GM18511 (cell line): ENCODE measurements at regions not wholly inside any gene's neighbourhood (a gene's known extent, or its start where the extent isn't known, plus 50 kb on each side); places are given as distances from the start of the nearest gene placed in this dataset.
"Not testable (repeated sequence)": the region's sequence is repeated elsewhere in the genome, so short reads cannot be mapped to it uniquely, and the experiment has no call there.

Experiments
- ATAC-seq: cut with Tn5 transposase; IDR thresholded peaks from one replicate; pipeline ENCODE4 v1.9.1; 2021; ENCODE audit warnings: mild to moderate bottlenecking, moderate library complexity; ENCODE audit not compliant: unreplicated experiment

DNA sequence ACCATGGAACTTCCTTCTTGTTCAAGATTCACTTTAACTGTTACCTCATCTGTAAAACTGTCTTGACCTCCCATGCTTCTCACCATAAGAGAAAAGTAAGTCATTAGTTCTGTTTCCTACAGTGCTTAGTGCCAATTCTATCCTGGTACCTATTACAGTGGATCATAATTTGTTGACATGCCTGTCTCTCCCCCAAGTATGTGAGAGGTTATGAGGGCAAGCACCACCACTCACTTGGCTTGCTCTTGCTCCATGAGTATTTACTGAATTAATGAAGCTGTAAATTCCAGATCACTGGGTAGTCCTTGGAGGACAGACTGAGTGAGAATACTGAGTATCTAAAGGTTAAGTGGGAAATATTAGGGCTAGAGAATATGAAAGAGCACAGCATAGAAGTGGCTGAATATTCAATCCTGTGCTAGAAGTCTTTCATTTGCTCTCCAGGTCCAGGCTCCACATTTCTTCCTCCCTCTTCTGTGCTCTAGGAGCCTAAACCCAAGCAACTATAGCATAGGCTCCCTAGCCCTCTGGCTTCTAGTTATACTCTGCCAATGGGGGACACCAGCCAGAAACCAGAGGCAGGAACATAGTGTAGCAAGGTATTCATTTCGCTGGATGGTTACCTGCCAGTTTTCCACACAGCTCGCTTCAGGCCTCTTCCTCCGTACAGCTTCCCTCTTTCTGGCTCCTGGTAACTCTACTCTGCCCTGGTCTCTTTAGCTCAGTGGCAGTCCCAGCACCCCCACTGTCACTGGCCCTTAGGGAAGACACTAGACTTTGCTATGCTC lies 118.2 kb upstream of the SLC5A12 start:
- ATAC-seq, result no peak

DNA sequence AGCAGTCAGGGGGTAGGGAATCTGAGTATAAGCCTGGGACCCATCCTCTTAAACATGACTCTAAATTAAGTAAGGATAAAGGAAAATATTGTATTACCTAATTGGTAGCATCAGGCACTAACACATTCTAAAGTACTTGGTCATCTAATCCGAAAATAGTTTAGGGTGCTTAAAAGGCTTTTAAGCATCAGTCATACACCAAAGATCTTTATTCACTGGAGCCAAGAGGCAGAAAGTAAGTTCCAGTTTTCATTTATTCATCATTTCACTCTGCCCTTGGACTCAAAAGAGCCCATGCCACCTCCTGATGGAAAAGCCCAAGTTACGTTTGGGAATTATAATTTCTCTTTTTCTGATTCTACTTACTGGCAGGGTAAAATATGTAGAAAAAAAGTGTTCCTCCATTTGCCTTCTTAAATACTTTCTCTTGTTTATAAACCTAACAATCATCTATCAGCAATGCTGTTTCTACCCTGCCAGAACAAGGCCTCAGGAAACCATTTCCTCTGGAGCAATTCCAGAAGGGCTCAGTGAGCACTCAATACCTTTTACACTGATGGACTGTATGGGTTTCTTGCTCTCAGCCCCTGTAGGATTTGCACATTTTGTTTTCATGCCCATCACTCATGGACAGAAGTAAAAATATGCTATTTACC lies 120.1 kb upstream of the SLC5A12 start:
- no peak for ATAC-seq

- no peak for ATAC-seq
Observed at GRCh38 chr11:26842478-26843282, 120.8 kb upstream of the SLC5A12 start.

GRCh38 chr11:26843539-26843938 lies 121.7 kb upstream of the SLC5A12 start:
- ATAC-seq, result no peak

GRCh38 chr11:26844963-26845362 lies 123.1 kb upstream of the SLC5A12 start:
- no peak for ATAC-seq

DNA sequence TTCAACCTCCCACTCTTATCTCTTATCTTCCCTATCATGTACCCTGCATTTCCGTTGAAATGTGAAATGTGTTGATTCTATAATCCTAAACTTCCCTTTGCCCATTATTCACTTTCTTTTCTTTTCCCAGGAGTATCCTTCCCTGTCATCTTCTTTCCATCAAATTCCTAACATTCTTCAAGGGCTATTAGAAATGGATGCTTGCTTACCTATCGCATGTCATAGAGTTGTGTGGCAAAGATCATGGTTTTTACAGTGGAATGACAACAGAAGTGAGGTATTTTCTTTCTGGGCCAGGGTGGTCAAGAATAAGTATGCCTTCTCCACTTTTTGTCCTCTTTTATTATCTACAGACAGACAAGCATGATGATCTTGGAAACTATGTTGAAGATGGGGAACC lies 124.4 kb upstream of the SLC5A12 start:
- no peak for ATAC-seq

GRCh38 chr11:26847459-26847858 lies 125.6 kb upstream of the SLC5A12 start:
- ATAC-seq, result no peak

DNA sequence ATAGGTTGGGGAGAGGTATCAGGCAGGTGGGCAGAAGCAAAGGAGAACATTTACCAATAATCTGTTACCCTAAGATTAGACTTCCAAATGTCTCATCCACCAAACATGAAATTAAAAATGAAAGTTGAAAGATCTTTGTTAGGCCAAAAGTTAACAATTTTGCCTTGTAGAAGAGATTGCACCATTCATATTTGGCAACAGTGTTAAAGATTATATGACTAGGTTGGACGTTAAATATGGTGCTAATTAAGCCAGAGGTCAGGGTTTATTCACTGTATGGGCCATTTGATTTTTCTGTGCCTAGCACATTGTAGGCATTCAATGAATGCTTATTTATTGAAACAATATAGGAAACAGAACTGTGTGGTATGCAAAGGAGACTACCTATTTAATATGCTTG lies 126.1 kb upstream of the SLC5A12 start:
- no peak for ATAC-seq

DNA sequence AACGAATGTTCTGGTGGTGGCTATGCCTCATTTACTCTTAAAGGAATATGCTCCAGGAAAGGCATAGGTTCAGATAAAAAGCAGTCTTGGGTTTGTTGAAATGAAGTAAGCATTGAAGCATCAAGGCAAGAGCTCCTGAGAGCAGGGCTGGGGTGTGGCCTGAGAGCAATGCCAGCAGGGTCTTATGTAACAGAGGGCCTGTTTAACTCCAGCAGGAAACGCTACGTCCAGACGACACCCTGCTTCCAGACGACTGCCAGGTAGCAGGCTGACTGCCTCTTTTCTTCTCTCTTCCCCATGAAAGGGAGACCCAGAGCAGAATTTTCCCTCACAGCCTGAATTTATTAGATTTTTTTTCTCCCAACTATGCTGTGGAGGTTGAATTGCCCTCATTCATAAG lies 127.2 kb upstream of the SLC5A12 start:
- no peak for ATAC-seq

DNA sequence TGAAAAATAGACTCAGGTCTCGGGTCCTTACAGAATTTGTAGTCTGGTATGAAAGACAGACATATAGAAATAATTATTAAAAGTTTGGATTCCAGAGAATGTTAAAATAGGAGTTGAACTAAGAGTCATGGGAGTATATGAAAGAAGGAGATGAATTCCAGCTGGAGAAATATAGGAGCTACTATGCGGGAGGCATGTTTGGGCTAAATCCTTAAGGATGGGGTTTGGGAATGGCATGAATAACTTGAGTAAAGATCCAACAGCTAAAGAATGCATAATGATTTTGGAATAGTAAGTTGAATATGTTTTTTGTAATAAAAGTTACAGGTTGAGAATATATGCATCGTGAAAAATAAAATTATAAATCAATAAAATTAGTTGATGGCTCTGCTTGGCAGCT lies 129.4 kb upstream of the SLC5A12 start:
- no peak for ATAC-seq

DNA sequence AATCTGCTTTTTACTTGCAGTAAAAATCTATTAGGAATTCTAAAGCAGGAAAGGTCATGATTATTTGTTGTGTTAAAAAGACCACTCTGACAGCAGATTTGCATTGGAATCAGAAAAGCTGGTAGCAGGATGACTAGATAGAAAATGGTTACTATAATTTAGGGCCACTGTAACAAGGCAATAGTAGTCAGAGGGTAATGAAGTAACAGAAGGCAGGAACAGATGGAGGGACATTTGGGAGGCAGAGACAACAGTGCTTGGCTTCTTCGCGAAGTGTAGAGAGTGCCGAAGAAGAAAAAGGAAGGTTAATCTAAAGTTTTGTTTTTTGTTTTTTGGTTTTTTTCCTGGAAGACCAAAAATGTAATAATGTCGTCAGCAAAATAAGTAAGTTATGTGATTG lies 129.8 kb upstream of the SLC5A12 start:
- no peak for ATAC-seq

DNA sequence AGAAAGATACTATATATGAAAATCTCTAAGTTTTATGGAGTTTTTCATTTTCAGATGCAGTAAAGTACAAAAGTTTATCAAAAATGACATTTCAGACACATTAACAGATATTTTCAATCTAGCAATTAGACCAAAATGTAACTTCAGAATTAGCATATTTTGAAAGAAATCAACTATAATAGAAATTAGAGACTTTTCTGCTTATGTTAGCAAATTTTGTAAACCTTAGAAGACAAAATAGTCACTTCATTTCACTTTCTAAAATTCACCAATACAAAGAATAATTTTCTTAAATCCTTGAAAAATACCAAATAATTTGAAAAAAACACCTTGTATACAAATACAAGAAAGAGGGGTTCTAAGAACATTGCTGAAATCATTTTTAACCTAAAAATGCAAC lies 135.8 kb upstream of the FIBIN start:
- ATAC-seq, result no peak

DNA sequence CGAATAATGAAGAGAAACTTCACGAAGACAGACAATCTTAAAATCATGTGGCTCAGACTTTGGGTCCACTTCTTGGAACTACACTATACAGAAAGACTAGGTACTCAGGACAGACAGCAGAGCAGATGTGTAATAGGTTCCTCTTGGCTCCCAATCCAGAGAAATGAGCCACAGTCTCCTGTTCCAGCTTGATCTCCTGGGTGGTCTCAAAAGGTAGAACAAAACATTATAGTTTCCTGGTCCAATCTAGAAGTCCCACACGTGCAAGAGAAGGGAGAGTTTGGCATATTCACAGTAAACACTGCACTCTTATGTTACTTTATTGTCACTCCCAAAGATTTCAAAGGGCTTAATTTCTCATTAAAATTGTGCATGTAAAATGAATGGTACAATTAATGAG lies 134.5 kb upstream of the FIBIN start:
- no peak for ATAC-seq

- ATAC-seq, result no peak
Observed at GRCh38 chr11:26860091-26860780, 133.7 kb upstream of the FIBIN start.

GRCh38 chr11:26860895-26861294 lies 133.0 kb upstream of the FIBIN start:
- ATAC-seq, result no peak

GRCh38 chr11:26862801-26863200 lies 131.1 kb upstream of the FIBIN start:
- no peak for ATAC-seq

DNA sequence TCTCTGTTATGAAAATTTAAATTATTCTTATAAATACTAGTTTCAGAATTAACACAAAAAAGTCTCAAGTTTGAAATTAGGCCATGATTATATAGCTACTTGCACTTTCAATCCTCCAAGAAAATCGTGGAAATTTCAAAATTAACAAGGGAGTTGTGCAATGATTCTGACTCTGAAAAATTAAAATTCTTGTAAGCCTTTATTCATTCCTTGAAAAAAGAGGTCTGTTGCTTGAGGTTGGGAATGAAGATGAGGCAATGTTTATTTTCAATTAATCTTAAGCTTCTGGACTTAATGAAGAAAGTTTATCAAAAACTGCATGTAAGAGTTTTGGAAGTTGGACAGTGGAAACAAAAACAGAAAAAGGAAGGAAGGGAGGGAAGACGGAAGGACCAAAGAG lies 128.2 kb upstream of the FIBIN start:
- no peak for ATAC-seq

DNA sequence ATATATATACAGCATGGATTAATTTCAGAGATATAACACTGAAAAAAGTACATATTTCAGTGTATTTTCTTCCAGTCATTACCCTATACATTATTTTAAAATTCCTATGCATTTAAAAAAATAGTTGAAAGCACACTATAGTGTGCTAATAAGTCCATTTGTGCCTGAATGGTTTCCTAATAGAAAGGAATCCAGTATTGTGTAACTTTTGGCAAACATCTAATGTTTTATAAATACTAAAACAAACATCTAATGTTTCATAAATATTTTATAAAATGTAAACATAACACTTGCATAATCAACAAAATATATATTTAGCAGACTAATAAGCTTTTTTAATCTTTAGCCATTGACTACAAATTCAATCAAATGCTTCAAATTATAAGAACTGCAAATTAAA lies 126.6 kb upstream of the FIBIN start:
- ATAC-seq, result no peak

DNA sequence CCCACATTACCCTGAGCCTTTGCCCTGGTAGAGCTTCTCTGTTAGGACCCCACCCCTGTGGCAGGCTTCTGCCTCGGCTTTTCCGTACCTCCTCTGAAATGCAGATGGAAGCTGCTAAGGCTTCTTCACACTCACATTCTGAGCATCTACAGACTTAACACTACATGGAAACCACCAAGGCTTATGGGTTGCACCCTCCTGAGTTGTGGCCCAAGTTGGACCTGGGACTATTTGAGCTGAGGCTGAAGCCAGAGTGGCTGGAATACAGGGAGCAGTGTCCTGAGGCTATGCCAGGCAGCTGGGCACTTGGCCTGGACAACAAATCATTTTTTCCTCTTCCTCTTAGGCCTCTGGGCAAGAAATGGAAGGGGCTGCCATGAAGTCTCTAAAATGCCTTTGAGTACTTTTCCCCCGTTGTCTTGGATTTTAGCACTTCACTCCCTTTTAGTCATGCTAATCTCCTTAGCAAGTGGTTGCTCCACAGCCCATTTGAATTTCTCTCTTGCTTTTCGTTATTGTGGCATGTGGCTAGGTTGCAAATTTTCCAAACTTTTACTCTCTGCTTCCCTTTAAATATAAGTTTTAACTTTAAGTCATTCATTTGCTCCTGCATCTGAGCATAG lies 114.8 kb upstream of the FIBIN start:
- no peak for ATAC-seq

- not testable (repeated sequence) for ATAC-seq
Observed at GRCh38 chr11:26882363-26882880, 111.5 kb upstream of the FIBIN start.

DNA sequence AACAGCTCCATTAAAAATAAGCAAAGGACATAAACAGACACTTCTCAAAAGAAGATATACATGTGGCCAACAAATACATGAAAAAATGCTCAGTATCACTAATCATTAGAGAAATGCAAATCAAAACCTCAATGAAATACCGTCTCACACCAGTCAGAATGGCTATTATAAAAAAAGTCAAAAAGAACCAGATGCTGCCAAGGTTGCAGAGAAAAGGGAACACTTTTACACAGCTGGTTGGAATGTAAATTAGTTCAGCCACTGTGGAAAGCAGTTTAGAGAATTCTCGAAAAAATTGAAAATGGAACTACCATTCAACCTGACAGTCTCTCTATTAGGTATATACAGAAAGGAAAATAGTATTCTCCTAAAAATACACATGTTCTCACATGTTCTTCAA lies 102.4 kb upstream of the FIBIN start:
- no peak for ATAC-seq
